H1 (cell line): ENCODE measurements at regions not wholly inside any gene's neighbourhood (a gene's known extent, or its start where the extent isn't known, plus 50 kb on each side); places are given as distances from the start of the nearest gene placed in this dataset.

Experiments used
- CTCF ChIA-PET: fragments of 300-600 bp; sonication (Branson Sonifier 250); formaldehyde crosslinking; loops from one replicate; lab custom pipeline; 2021; ENCODE audit not compliant: partially characterized antibody; lab: Charles Lee
- POLR2A ChIA-PET: fragments of 300-600 bp; sonication (Branson Sonifier 250); formaldehyde crosslinking; loops from one replicate; lab custom pipeline; 2021; ENCODE audit warnings: inconsistent platforms; ENCODE audit not compliant: partially characterized antibody; lab: Charles Lee
- DNase-seq, 2 experiments: peaks; one replicate each; pipeline versions ENCODE4 v3.0.0 to v3.0.0-alpha.2; 2010 to 2022; ENCODE audit warnings: low spot score in 2 of 2, low read depth in 1 of 2, mixed read lengths in 1 of 2
- FAIRE-seq: peaks from 2 replicates; lab custom pipeline; 2011; peaks lifted over from hg19 to GRCh38; lab: Jason Lieb, UNC
- H2AFZ ChIP-seq: 2 replicates; pipeline ENCODE4 v1.8.1; 2012; ENCODE audit warnings: low read length, inconsistent platforms
- H2AK5ac ChIP-seq: 2 replicates; pipeline ENCODE4 v1.6.1; 2013; ENCODE audit warnings: low read depth, low read length
- H2BK120ac ChIP-seq: replicated peaks from 2 replicates; pipeline ENCODE3; 2013; ENCODE audit warnings: low read depth, low read length, inconsistent platforms
- H2BK12ac ChIP-seq: 2 replicates; pipeline ENCODE4 v1.6.1; 2013; ENCODE audit warnings: low read depth, low read length
- H2BK15ac ChIP-seq: 2 replicates; pipeline ENCODE4 v1.6.1; 2013; ENCODE audit warnings: low read length
- H2BK20ac ChIP-seq: 2 replicates; pipeline ENCODE4 v1.6.1; 2013; ENCODE audit warnings: low read length
- H2BK5ac ChIP-seq: 2 replicates; pipeline ENCODE4 v1.6.1; 2013; ENCODE audit warnings: low read depth, low read length
- H3K14ac ChIP-seq: 2 replicates; pipeline ENCODE4 v1.6.1; 2013; ENCODE audit warnings: inconsistent platforms; ENCODE audit not compliant: insufficient read length
- H3K18ac ChIP-seq: 2 replicates; pipeline ENCODE4 v1.6.1; 2013; ENCODE audit warnings: low read length; ENCODE audit errors: extremely low read depth
- H3K23ac ChIP-seq: 2 replicates; pipeline ENCODE4 v1.6.1; 2013; ENCODE audit warnings: inconsistent platforms; ENCODE audit not compliant: insufficient read length
- H3K23me2 ChIP-seq: 2 replicates; pipeline ENCODE4 v1.6.1; 2013; ENCODE audit warnings: low read depth, low read length
- H3K27ac ChIP-seq: 2 replicates; pipeline ENCODE4 v1.6.1; 2011; ENCODE audit warnings: low read depth, low read length, inconsistent platforms
- H3K27me3 ChIP-seq, 4 experiments: replicated peaks in 1 of 4; 1 replicate in 1 of 4; 2 replicates in 3 of 4; pipeline versions ENCODE4 v1.6.1 to v1.8.1; 2011 to 2013; ENCODE audit warnings: low read length in 3 of 4, mild to moderate bottlenecking in 3 of 4, inconsistent platforms in 2 of 4, mixed read lengths in 2 of 4, moderate library complexity in 1 of 4; ENCODE audit not compliant: control insufficient read depth in 3 of 4, insufficient read depth in 3 of 4; ENCODE audit errors: extremely low read depth in 1 of 4
- H3K36me3 ChIP-seq, 4 experiments: 2 replicates each; pipeline versions ENCODE4 v1.6.1 to v1.8.1; 2011 to 2013; ENCODE audit warnings: mild to moderate bottlenecking in 4 of 4, low read length in 3 of 4, moderate library complexity in 2 of 4, control low read depth in 1 of 4, inconsistent platforms in 1 of 4; ENCODE audit not compliant: insufficient read depth in 4 of 4, control insufficient read depth in 2 of 4
- H3K4ac ChIP-seq: replicated peaks from 2 replicates; pipeline ENCODE3; 2013; ENCODE audit warnings: low read length, low read depth, mixed read lengths, inconsistent platforms; ENCODE audit not compliant: insufficient read length
- H3K4me1 ChIP-seq, 4 experiments: replicated peaks in 1 of 4; 1 replicate in 1 of 4; 2 replicates in 3 of 4; pipeline versions ENCODE4 v1.6.1 to v1.8.1; 2011 to 2013; ENCODE audit warnings: low read length in 3 of 4, inconsistent platforms in 2 of 4, mixed read lengths in 1 of 4; ENCODE audit not compliant: insufficient read depth in 4 of 4, control insufficient read depth in 3 of 4
- H3K4me2 ChIP-seq, 2 experiments: 2 replicates each; pipeline versions ENCODE4 v1.6.1 to v1.8.1; 2011 to 2013; ENCODE audit warnings: low read depth in 2 of 2, low read length in 2 of 2, control low read depth in 1 of 2, inconsistent platforms in 1 of 2, mild to moderate bottlenecking in 1 of 2; ENCODE audit not compliant: insufficient read depth in 1 of 2
- H3K4me3 ChIP-seq, 4 experiments: fragments of 200-600, 300-600 bp in 1 of 4; sonication (generic), shearing (Covaris generic), sonication (Bioruptor Twin) in 1 of 4; 2 replicates each; pipeline versions ENCODE4 v1.5.1 to v1.8.1; 2011 to 2016; ENCODE audit warnings: low read length in 4 of 4, low read depth in 3 of 4, control low read depth in 2 of 4, inconsistent platforms in 2 of 4, mild to moderate bottlenecking in 2 of 4, mixed read lengths in 1 of 4, moderate library complexity in 1 of 4; ENCODE audit not compliant: insufficient read depth in 2 of 4; ENCODE audit errors: extremely low read depth in 1 of 4
- H3K56ac ChIP-seq: replicated peaks from 2 replicates; pipeline ENCODE3; 2013; ENCODE audit warnings: low read depth, mild to moderate bottlenecking, mixed read lengths, low read length, inconsistent platforms; ENCODE audit not compliant: insufficient read length
- H3K79me1 ChIP-seq: 2 replicates; pipeline ENCODE4 v1.6.1; 2013; ENCODE audit warnings: low read depth, low read length, control low read depth
- H3K79me2 ChIP-seq, 2 experiments: 2 replicates each; pipeline versions ENCODE4 v1.6.1 to v1.8.1; 2012 to 2013; ENCODE audit warnings: low read length in 2 of 2, mild to moderate bottlenecking in 2 of 2, inconsistent platforms in 1 of 2; ENCODE audit not compliant: insufficient read depth in 2 of 2, control insufficient read depth in 1 of 2
- H3K9ac ChIP-seq, 4 experiments: replicated peaks in 1 of 4; 1 replicate in 1 of 4; 2 replicates in 3 of 4; pipeline versions ENCODE4 v1.6.1 to v1.8.1; 2011 to 2013; ENCODE audit warnings: low read depth in 3 of 4, low read length in 3 of 4, control low read depth in 2 of 4, mild to moderate bottlenecking in 2 of 4, moderate library complexity in 2 of 4, inconsistent platforms in 1 of 4; ENCODE audit errors: extremely low read depth in 1 of 4
- H3K9me3 ChIP-seq, 2 experiments: 2 replicates each; pipeline versions ENCODE4 v1.6.1 to v1.8.1; 2012 to 2013; ENCODE audit warnings: mild to moderate bottlenecking in 2 of 2, moderate library complexity in 2 of 2, control low read depth in 1 of 2, inconsistent platforms in 1 of 2, low read depth in 1 of 2, low read length in 1 of 2, mixed read lengths in 1 of 2; ENCODE audit not compliant: insufficient read depth in 2 of 2
- H4K20me1 ChIP-seq, 2 experiments: replicated peaks in 1 of 2; 2 replicates each; pipeline versions ENCODE3 to v1.8.1; 2011 to 2013; ENCODE audit warnings: inconsistent platforms in 2 of 2, low read length in 2 of 2, mild to moderate bottlenecking in 1 of 2; ENCODE audit not compliant: insufficient read depth in 2 of 2, control insufficient read depth in 1 of 2
- H4K5ac ChIP-seq: 2 replicates; pipeline ENCODE4 v1.6.1; 2013; ENCODE audit warnings: low read length, low read depth, mixed read lengths, inconsistent platforms; ENCODE audit not compliant: insufficient read length
- H4K8ac ChIP-seq: 2 replicates; pipeline ENCODE4 v1.8.0; 2013; ENCODE audit warnings: mild to moderate bottlenecking, moderate library complexity, low read length, inconsistent platforms; ENCODE audit not compliant: insufficient read depth; ENCODE audit errors: extremely low read depth
- H4K91ac ChIP-seq: replicated peaks from 2 replicates; pipeline ENCODE3; 2013; ENCODE audit warnings: low read length, mixed read lengths, inconsistent platforms; ENCODE audit not compliant: insufficient read length
- CHD1 ChIP-seq: IDR thresholded peaks from 2 replicates; pipeline ENCODE4 v1.6.1; 2012; ENCODE audit warnings: low read depth, low read length, improper control_type of control experiment
- GTF2F1 ChIP-seq: IDR thresholded peaks from 2 replicates; pipeline ENCODE4 v1.6.1; 2012; ENCODE audit warnings: low read depth, low read length, improper control_type of control experiment, borderline replicate concordance
- KDM5A ChIP-seq: fragments of 200-600 bp; IDR thresholded peaks from 2 replicates; pipeline ENCODE4 v1.7.1; 2012; ENCODE audit warnings: mild to moderate bottlenecking, low read length, inconsistent platforms, mixed read lengths
- NANOG ChIP-seq: IDR thresholded peaks from 2 replicates; pipeline ENCODE4 v1.6.1; 2011; ENCODE audit warnings: low read length, low read depth, mild to moderate bottlenecking, inconsistent platforms; ENCODE audit not compliant: insufficient read depth, poor library complexity, severe bottlenecking
- POU5F1 ChIP-seq: IDR thresholded peaks from 2 replicates; pipeline ENCODE4 v1.6.1; 2011; ENCODE audit warnings: low read depth, mild to moderate bottlenecking, low read length, moderate library complexity
- SP1 ChIP-seq: IDR thresholded peaks from 2 replicates; pipeline ENCODE4 v1.6.1; 2011; ENCODE audit warnings: low read depth, low read length
- TCF12 ChIP-seq: IDR thresholded peaks from 2 replicates; pipeline ENCODE4 v1.6.1; 2011; ENCODE audit warnings: low read depth, mild to moderate bottlenecking, low read length
- USF2 ChIP-seq: IDR thresholded peaks from 2 replicates; pipeline ENCODE4 v1.6.1; 2011; ENCODE audit warnings: low read length, improper control_type of control experiment
- WGBS, 2 experiments: shearing (Covaris generic) in 1 of 2; methylation state at CpG; one replicate each; pipeline versions ENCODE4 v1.1.6 to v1.1.7; 2013 to 2015; ENCODE audit warnings: low lambda C conversion rate in 2 of 2, mixed read lengths in 2 of 2, inconsistent platforms in 1 of 2, low coverage in 1 of 2, missing lambda C conversion rate in 1 of 2; ENCODE audit not compliant: insufficient replicate concordance in 2 of 2, insufficient coverage in 1 of 2, insufficient read length in 1 of 2; ENCODE audit errors: extremely low coverage in 1 of 2, missing lambda C conversion rate in 1 of 2; 5-methylcytosine and 5-hydroxymethylcytosine counted together

GRCh38 chr4:177557416-177557815 lies 115.2 kb upstream of the AGA start:
- no peak for DNase-seq
- H4K20me1 ChIP-seq, result no peaks in the 10 kb centered on the region
- H3K4ac ChIP-seq, result no peak overlapping the region
- H2AK5ac ChIP-seq, result no peak overlapping the region
- H2BK15ac ChIP-seq, result no peak overlapping the region
- no peak overlapping the region for H3K4me3 ChIP-seq
- POLR2A ChIA-PET, result no interaction called here
- no peak overlapping the region for H2BK120ac ChIP-seq
- H3K79me2 ChIP-seq, result no peaks in the 10 kb centered on the region
- no peak for FAIRE-seq
- no peak overlapping the region for H4K8ac ChIP-seq
- 0 out of 2 replicates have a peak overlapping the region, but pooled peaks have one; percentile 21 for H2BK5ac ChIP-seq
- no peak overlapping the region for H3K9ac ChIP-seq
- no peak overlapping the region for H2BK12ac ChIP-seq
- H3K4me2 ChIP-seq, result no peak overlapping the region
- H3K23me2 ChIP-seq, result no peaks in the 10 kb centered on the region
- H3K9me3 ChIP-seq, result peaks cover 0 to 6% of the 10 kb centered on the region in 2 experiments; a peak in 1 of 4 replicates
- H3K23ac ChIP-seq, result no peak overlapping the region
- H3K27me3 ChIP-seq, result no peaks in the 10 kb centered on the region
- H3K18ac ChIP-seq, result no peak overlapping the region
- no peak overlapping the region for H3K56ac ChIP-seq
- H3K4me1 ChIP-seq, result peaks cover 0 to 7% (median 1%) of the 10 kb centered on the region in 4 experiments; a peak in 2 of 7 replicates
- H3K27ac ChIP-seq, result no peak overlapping the region
- H3K36me3 ChIP-seq, result no peaks in the 10 kb centered on the region
- H4K5ac ChIP-seq, result no peak overlapping the region
- H3K14ac ChIP-seq, result no peak overlapping the region
- H4K91ac ChIP-seq, result peak overlapping the region; percentile 45
- CTCF ChIA-PET, result interaction anchor here (1.3 kb wide), 1 partner anchor 8 kb away, joined by 4 read pairs; no protein-coding TSS in a partner anchor
- H2BK20ac ChIP-seq, result no peak overlapping the region
- no peaks in the 10 kb centered on the region for H3K79me1 ChIP-seq
- WGBS, 2 experiments, result 96% methylated on average over 21 of the region's 21 CpGs; no CpG with 5 or more reads in 1 of the 2 experiments
- TF ChIP-seq TCF12 (no peak), NANOG (no peak), POU5F1 (no peak), CHD1 (no peak), SP1 (no peak), USF2 (no peak), GTF2F1 (no peak), KDM5A (no peak)
- no peak overlapping the region for H2AFZ ChIP-seq
